Colonic mucosa (tissue), 4 donors: ENCODE measurements at regions not wholly inside any gene's neighbourhood (a gene's known extent, or its start where the extent isn't known, plus 50 kb on each side); places are given as distances from the start of the nearest gene placed in this dataset.
"Not testable (repeated sequence)": the region's sequence is repeated elsewhere in the genome, so short reads cannot be mapped to it uniquely, and the experiment has no call there.

Experiments used
- DNase-seq: peaks from one replicate; pipeline ENCODE4 v3.0.0-alpha.2; 2020
- H3K27ac ChIP-seq: fragments of 200-600 bp; one replicate; pipeline ENCODE4 v1.8.0; 2021
- H3K27me3 ChIP-seq: fragments of 200-600 bp; one replicate; pipeline ENCODE4 v1.8.0; 2021
- H3K36me3 ChIP-seq: fragments of 200-600 bp; one replicate; pipeline ENCODE4 v1.8.0; 2021
- H3K4me1 ChIP-seq: fragments of 200-600 bp; one replicate; pipeline ENCODE4 v1.8.0; 2021; ENCODE audit warnings: mild to moderate bottlenecking
- H3K4me3 ChIP-seq: fragments of 200-600 bp; one replicate; pipeline ENCODE4 v1.8.0; 2021
- H3K9ac ChIP-seq, 2 donors: one replicate each; pipeline ENCODE4 v1.7.0; 2013; ENCODE audit warnings: control low read depth in 2 of 2, low read depth in 2 of 2, low read length in 2 of 2
- H3K9me3 ChIP-seq: fragments of 200-600 bp; one replicate; pipeline ENCODE4 v1.8.0; 2021
- CTCF ChIP-seq: fragments of 200-600 bp; IDR thresholded peaks from one replicate; pipeline ENCODE4 v1.8.0; 2022; ENCODE audit warnings: antibody characterized with exemption, mild to moderate bottlenecking
- intact Hi-C: fragments of 100-400 bp; cut with DNase I; formaldehyde crosslinking; loops from one replicate; pipeline ENCODE4 v1.14.1; 2022
- donor health status: healthy.
- donor health status: DM: no; HTN: no; CAD: no.
- donor health status: DM: no; HTN: no; CAD: no.

GRCh38 chrX:39067866-39068265, 266.6 kb downstream of the MID1IP1 start:
- H3K27me3 ChIP-seq: no peaks in the 10 kb centered on the region
- no peak overlapping the region for H3K27ac ChIP-seq
- H3K36me3 ChIP-seq: no peaks in the 10 kb centered on the region
- no peak for TF ChIP-seq CTCF
- no peaks in the 10 kb centered on the region for H3K9me3 ChIP-seq
- no peak for DNase-seq
- no peaks in the 10 kb centered on the region for H3K4me1 ChIP-seq
- H3K4me3 ChIP-seq: no peak overlapping the region
- intact Hi-C loops: no loop called here
- H3K9ac ChIP-seq: no peak overlapping the region

- H3K27me3 ChIP-seq, intact Hi-C loops, H3K4me1 ChIP-seq, H3K36me3 ChIP-seq, H3K4me3 ChIP-seq, H3K9me3 ChIP-seq, H3K9ac ChIP-seq, H3K27ac ChIP-seq, DNase-seq: not testable (repeated sequence)
Observed at GRCh38 chrX:39068634-39069033, 267.4 kb downstream of the MID1IP1 start.

GRCh38 chrX:39070009-39070408, 268.8 kb downstream of the MID1IP1 start:
- Histone ChIP-seq H3K9me3 (no peaks in the 10 kb centered on the region), H3K27me3 (no peaks in the 10 kb centered on the region), H3K4me3 (no peak overlapping the region), H3K9ac (no peak overlapping the region), H3K4me1 (no peaks in the 10 kb centered on the region), H3K27ac (no peak overlapping the region), H3K36me3 (no peaks in the 10 kb centered on the region)
- no peak for TF ChIP-seq CTCF
- intact Hi-C loops: no loop called here
- no peak for DNase-seq

GRCh38 chrX:39073131-39073530, 271.9 kb downstream of the MID1IP1 start:
- Histone ChIP-seq H3K27ac (no peak overlapping the region), H3K27me3 (no peaks in the 10 kb centered on the region), H3K9ac (no peak overlapping the region), H3K36me3 (no peaks in the 10 kb centered on the region), H3K4me3 (no peak overlapping the region), H3K4me1 (no peaks in the 10 kb centered on the region), H3K9me3 (no peaks in the 10 kb centered on the region)
- intact Hi-C loops: no loop called here
- DNase-seq: no peak
- no peak for TF ChIP-seq CTCF

- no peak overlapping the region for H3K4me3 ChIP-seq
- H3K27ac ChIP-seq: no peak overlapping the region
- H3K9ac ChIP-seq: no peak overlapping the region
- H3K4me1 ChIP-seq: no peaks in the 10 kb centered on the region
- DNase-seq: no peak
- no peaks in the 10 kb centered on the region for H3K27me3 ChIP-seq
- no peaks in the 10 kb centered on the region for H3K9me3 ChIP-seq
- no peak for TF ChIP-seq CTCF
- H3K36me3 ChIP-seq: no peaks in the 10 kb centered on the region
- intact Hi-C loops: no loop called here
Observed at GRCh38 chrX:39096599-39096998, 295.3 kb downstream of the MID1IP1 start.

GRCh38 chrX:39104745-39105144, 303.5 kb downstream of the MID1IP1 start:
- no peak for DNase-seq
- no peaks in the 10 kb centered on the region for H3K36me3 ChIP-seq
- H3K9ac ChIP-seq: no peak overlapping the region
- intact Hi-C loops: no loop called here
- no peak overlapping the region for H3K27ac ChIP-seq
- H3K9me3 ChIP-seq: no peaks in the 10 kb centered on the region
- H3K4me1 ChIP-seq: no peaks in the 10 kb centered on the region
- no peak for TF ChIP-seq CTCF
- H3K27me3 ChIP-seq: no peaks in the 10 kb centered on the region
- no peak overlapping the region for H3K4me3 ChIP-seq
